Endodermal cell (in vitro differentiated cells): ENCODE measurements at regions not wholly inside any gene's neighbourhood (a gene's known extent, or its start where the extent isn't known, plus 50 kb on each side); places are given as distances from the start of the nearest gene placed in this dataset.
A peak's percentile ranks its signal among the peaks of the same experiment; 100 is the strongest.

Experiments
- DNase-seq: peaks from one replicate; pipeline ENCODE4 v3.0.0-alpha.2; 2017
- H3K27ac ChIP-seq: 2 replicates; pipeline ENCODE4 v1.5.1; 2013; ENCODE audit warnings: mild to moderate bottlenecking, low read depth, low read length, moderate library complexity
- H3K27me3 ChIP-seq: 2 replicates; pipeline ENCODE4 v1.6.1; 2013; ENCODE audit warnings: mild to moderate bottlenecking, low read length, moderate library complexity; ENCODE audit not compliant: insufficient read depth, control insufficient read depth, poor library complexity, severe bottlenecking
- H3K36me3 ChIP-seq: 2 replicates; pipeline ENCODE4 v1.7.0; 2013; ENCODE audit warnings: mild to moderate bottlenecking, low read length, moderate library complexity; ENCODE audit not compliant: control insufficient read depth, insufficient read depth
- H3K4me1 ChIP-seq: one replicate; pipeline ENCODE4 v1.7.0; 2013; ENCODE audit warnings: low read length; ENCODE audit not compliant: control insufficient read depth, insufficient read depth
- H3K4me3 ChIP-seq: 2 replicates; pipeline ENCODE4 v1.5.1; 2013; ENCODE audit warnings: mild to moderate bottlenecking, low read length, moderate library complexity
- H3K9ac ChIP-seq: 2 replicates; pipeline ENCODE4 v1.6.1; 2013; ENCODE audit warnings: mild to moderate bottlenecking, low read length, moderate library complexity; ENCODE audit not compliant: poor library complexity, severe bottlenecking; ENCODE audit errors: extremely low read depth
- H3K9me3 ChIP-seq: 2 replicates; pipeline ENCODE4 v1.6.1; 2013; ENCODE audit warnings: mild to moderate bottlenecking, low read length, moderate library complexity; ENCODE audit not compliant: control insufficient read depth
- H3K27ac Mint-ChIP-seq: 2 replicates; pipeline ENCODE4 v1.8.0; 2020; ENCODE audit warnings: mixed read lengths
- H3K27me3 Mint-ChIP-seq: 2 replicates; pipeline ENCODE4 v1.8.0; 2021; ENCODE audit warnings: mild to moderate bottlenecking, mixed read lengths; ENCODE audit not compliant: insufficient read depth
- H3K36me3 Mint-ChIP-seq: 2 replicates; pipeline ENCODE4 v1.8.0; 2020; ENCODE audit warnings: low read depth, mixed read lengths
- H3K4me1 Mint-ChIP-seq: 2 replicates; pipeline ENCODE4 v1.8.0; 2020; ENCODE audit warnings: mixed read lengths
- H3K4me3 Mint-ChIP-seq: 2 replicates; pipeline ENCODE4 v1.8.0; 2020; ENCODE audit warnings: mild to moderate bottlenecking, moderate library complexity, mixed read lengths
- H3K9me3 Mint-ChIP-seq: 2 replicates; pipeline ENCODE4 v1.8.0; 2020; ENCODE audit warnings: mild to moderate bottlenecking, mixed read lengths
- WGBS, 2 experiments: methylation state at CpG; one replicate each; pipeline versions ENCODE4 v1.1.5 to v1.1.7; 2013; ENCODE audit warnings: missing lambda C conversion rate in 2 of 2, mixed read lengths in 1 of 2; ENCODE audit not compliant: insufficient coverage in 1 of 2, insufficient read length in 1 of 2; 5-methylcytosine and 5-hydroxymethylcytosine counted together
- TF ChIP-seq, protein P1 (sequence below): fragments of 200-600 bp; sonication (generic); conservative IDR thresholded peaks from 2 replicates; pipeline ENCODE4 v1.5.0; 2021; ENCODE audit warnings: antibody characterized with exemption, mild to moderate bottlenecking

DNA sequence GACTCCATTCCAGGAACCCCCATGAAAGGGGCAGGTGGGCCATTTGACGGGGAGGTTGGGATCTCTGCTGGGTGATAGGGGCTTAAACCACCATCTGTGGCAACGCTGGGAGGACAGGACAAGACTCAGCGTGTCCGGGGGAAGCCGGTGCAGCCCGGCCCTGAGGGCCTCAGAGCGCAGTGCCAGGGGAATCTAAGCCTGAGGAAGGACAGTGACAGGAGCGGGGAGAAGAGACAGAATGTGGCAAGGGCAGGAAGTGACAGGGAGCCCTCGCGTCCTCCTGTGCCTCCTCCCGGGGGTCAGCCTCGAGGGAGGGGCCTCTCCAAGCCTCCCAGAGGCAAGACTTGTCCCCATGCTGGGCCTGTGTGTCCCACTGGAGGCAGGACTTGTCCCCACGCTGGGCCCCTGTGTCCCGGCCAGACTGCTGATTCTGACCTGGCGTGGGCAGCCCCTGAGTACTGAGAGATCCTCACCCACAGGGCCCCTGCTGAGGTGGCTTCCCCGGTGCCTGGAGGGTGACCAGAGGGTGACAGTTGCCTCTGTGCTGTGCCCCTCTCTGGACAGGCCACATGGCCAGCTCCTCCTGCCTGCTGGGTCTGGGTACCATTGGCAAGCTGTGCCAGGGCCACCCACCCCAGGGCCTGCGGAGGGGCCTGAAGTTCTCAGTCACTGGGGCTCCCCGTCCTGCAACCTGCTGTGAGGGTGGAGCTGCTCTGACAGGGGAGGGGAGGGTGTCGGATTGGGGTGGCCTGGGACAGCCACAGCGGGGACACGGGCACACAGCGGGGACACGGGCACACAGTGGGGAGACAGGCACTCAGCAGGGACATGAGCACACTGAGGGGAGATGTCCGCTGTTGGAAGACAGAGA lies 676.2 kb downstream of the BRD1 start:
- peaks cover 13% of the 10 kb centered on the region for H3K4me1 Mint-ChIP-seq
- H3K9me3 ChIP-seq, result no peaks in the 10 kb centered on the region
- TF ChIP-seq, protein P1, sequence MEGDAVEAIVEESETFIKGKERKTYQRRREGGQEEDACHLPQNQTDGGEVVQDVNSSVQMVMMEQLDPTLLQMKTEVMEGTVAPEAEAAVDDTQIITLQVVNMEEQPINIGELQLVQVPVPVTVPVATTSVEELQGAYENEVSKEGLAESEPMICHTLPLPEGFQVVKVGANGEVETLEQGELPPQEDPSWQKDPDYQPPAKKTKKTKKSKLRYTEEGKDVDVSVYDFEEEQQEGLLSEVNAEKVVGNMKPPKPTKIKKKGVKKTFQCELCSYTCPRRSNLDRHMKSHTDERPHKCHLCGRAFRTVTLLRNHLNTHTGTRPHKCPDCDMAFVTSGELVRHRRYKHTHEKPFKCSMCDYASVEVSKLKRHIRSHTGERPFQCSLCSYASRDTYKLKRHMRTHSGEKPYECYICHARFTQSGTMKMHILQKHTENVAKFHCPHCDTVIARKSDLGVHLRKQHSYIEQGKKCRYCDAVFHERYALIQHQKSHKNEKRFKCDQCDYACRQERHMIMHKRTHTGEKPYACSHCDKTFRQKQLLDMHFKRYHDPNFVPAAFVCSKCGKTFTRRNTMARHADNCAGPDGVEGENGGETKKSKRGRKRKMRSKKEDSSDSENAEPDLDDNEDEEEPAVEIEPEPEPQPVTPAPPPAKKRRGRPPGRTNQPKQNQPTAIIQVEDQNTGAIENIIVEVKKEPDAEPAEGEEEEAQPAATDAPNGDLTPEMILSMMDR, result no peak
- H3K4me3 Mint-ChIP-seq, result no peak overlapping the region
- peak overlapping the region; percentile 34 for H3K27ac ChIP-seq
- H3K36me3 ChIP-seq, result no peaks in the 10 kb centered on the region
- no peaks in the 10 kb centered on the region for H3K27me3 Mint-ChIP-seq
- no peaks in the 10 kb centered on the region for H3K9me3 Mint-ChIP-seq
- WGBS, 2 experiments, result 85 to 87% methylated on average over 13 to 24 of the region's 24 CpGs
- H3K27me3 ChIP-seq, result no peaks in the 10 kb centered on the region
- no peak overlapping the region for H3K9ac ChIP-seq
- no peak for DNase-seq
- H3K27ac Mint-ChIP-seq, result peak overlapping the region; percentile 58
- peaks cover 13% of the 10 kb centered on the region for H3K4me1 ChIP-seq
- H3K4me3 ChIP-seq, result no peak overlapping the region
- H3K36me3 Mint-ChIP-seq, result no peaks in the 10 kb centered on the region

- no peak overlapping the region for H3K9ac ChIP-seq
- Mint-ChIP-seq H3K27ac (no peak overlapping the region), H3K36me3 (no peaks in the 10 kb centered on the region), H3K4me3 (no peak overlapping the region), H3K4me1 (peaks cover 13% of the 10 kb centered on the region), H3K27me3 (no peaks in the 10 kb centered on the region), H3K9me3 (no peaks in the 10 kb centered on the region)
- peaks cover 13% of the 10 kb centered on the region for H3K4me1 ChIP-seq
- no peak for DNase-seq
- H3K36me3 ChIP-seq, result no peaks in the 10 kb centered on the region
- WGBS, 2 experiments, result 89 to 97% methylated on average over 7 to 18 of the region's 18 CpGs
- no peaks in the 10 kb centered on the region for H3K9me3 ChIP-seq
- no peaks in the 10 kb centered on the region for H3K27me3 ChIP-seq
- peak overlapping the region; percentile 11 for H3K27ac ChIP-seq
- TF ChIP-seq, protein P1, result no peak
- H3K4me3 ChIP-seq, result no peak overlapping the region
Measured at GRCh38 chr22:49150801-49151221, 676.9 kb downstream of the BRD1 start.

GRCh38 chr22:49149721-49150608 lies 677.7 kb downstream of the BRD1 start:
- H3K27me3 ChIP-seq, result no peaks in the 10 kb centered on the region
- Mint-ChIP-seq H3K9me3 (peaks cover 2% of the 10 kb centered on the region), H3K36me3 (no peaks in the 10 kb centered on the region), H3K27ac (no peak overlapping the region), H3K4me1 (peaks cover 13% of the 10 kb centered on the region), H3K4me3 (no peak overlapping the region), H3K27me3 (no peaks in the 10 kb centered on the region)
- DNase-seq, result peak; percentile 64
- 76 to 78% methylated on average over 10 to 17 of the region's 18 CpGs for WGBS, 2 experiments
- no peak overlapping the region for H3K4me3 ChIP-seq
- H3K9ac ChIP-seq, result no peak overlapping the region
- H3K36me3 ChIP-seq, result no peaks in the 10 kb centered on the region
- H3K4me1 ChIP-seq, result peaks cover 13% of the 10 kb centered on the region
- TF ChIP-seq, protein P1, result no peak
- no peak overlapping the region for H3K27ac ChIP-seq
- H3K9me3 ChIP-seq, result no peaks in the 10 kb centered on the region
